C4-2B (cell line): ENCODE measurements at regions not wholly inside any gene's neighbourhood (a gene's known extent, or its start where the extent isn't known, plus 50 kb on each side); places are given as distances from the start of the nearest gene placed in this dataset.

Experiments used
- ZFX ChIP-seq: fragments of 450-650 bp; IDR thresholded peaks from 2 replicates; pipeline ENCODE4 v1.6.1; 2017
- TF ChIP-seq, protein P1 (sequence below): fragments of 450-650 bp; conservative IDR thresholded peaks from 2 replicates; pipeline ENCODE4 v1.5.1; 2017; ENCODE audit warnings: mild to moderate bottlenecking

- TF ChIP-seq, protein P1, sequence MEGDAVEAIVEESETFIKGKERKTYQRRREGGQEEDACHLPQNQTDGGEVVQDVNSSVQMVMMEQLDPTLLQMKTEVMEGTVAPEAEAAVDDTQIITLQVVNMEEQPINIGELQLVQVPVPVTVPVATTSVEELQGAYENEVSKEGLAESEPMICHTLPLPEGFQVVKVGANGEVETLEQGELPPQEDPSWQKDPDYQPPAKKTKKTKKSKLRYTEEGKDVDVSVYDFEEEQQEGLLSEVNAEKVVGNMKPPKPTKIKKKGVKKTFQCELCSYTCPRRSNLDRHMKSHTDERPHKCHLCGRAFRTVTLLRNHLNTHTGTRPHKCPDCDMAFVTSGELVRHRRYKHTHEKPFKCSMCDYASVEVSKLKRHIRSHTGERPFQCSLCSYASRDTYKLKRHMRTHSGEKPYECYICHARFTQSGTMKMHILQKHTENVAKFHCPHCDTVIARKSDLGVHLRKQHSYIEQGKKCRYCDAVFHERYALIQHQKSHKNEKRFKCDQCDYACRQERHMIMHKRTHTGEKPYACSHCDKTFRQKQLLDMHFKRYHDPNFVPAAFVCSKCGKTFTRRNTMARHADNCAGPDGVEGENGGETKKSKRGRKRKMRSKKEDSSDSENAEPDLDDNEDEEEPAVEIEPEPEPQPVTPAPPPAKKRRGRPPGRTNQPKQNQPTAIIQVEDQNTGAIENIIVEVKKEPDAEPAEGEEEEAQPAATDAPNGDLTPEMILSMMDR: no peak
- TF ChIP-seq ZFX: no peak
These were observed 332.2 kb upstream of the CXorf51B start for GRCh38 chrX:146477341-146477740.
